HG03460 (cell line): ENCODE measurements at regions not wholly inside any gene's neighbourhood (a gene's known extent, or its start where the extent isn't known, plus 50 kb on each side); places are given as distances from the start of the nearest gene placed in this dataset.
A peak's percentile ranks its signal among the peaks of the same experiment; 100 is the strongest.

ENCODE experiments used
- ATAC-seq: cut with Tn5 transposase; IDR thresholded peaks from one replicate; pipeline ENCODE4 v1.9.1; 2021; ENCODE audit not compliant: unreplicated experiment

DNA sequence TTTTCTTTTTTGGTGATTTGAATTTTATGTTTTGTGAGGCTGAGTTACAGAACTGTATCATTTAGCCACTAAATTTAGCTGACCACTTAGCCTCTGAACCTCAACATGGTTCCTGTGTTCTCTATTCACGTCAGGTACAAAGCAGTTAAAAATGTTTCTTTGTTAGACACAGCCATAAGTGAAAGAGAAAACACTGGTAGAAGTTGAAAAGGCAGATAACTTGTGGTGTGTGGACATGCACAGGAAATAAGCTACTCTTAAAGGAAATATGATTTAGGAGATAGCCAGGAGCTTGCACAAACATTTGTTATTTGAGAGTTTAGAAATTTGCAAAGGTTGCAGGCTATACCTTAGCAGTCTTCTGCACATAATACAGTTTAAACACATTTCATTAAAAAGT lies 171.0 kb upstream of the RPS6KA3 start:
- ATAC-seq, result no peak

- ATAC-seq, result no peak
These were observed 169.2 kb upstream of the RPS6KA3 start for GRCh38 chrX:20435913-20436312.

GRCh38 chrX:20434986-20435385 lies 168.3 kb upstream of the RPS6KA3 start:
- no peak for ATAC-seq

- ATAC-seq, result no peak
These were observed 166.7 kb upstream of the RPS6KA3 start for GRCh38 chrX:20433388-20433775.

GRCh38 chrX:20432746-20433387 lies 166.2 kb upstream of the RPS6KA3 start:
- ATAC-seq, result peak; percentile 64

GRCh38 chrX:20432048-20432447 lies 165.3 kb upstream of the RPS6KA3 start:
- no peak for ATAC-seq

GRCh38 chrX:20431486-20431885 lies 164.8 kb upstream of the RPS6KA3 start:
- no peak for ATAC-seq

DNA sequence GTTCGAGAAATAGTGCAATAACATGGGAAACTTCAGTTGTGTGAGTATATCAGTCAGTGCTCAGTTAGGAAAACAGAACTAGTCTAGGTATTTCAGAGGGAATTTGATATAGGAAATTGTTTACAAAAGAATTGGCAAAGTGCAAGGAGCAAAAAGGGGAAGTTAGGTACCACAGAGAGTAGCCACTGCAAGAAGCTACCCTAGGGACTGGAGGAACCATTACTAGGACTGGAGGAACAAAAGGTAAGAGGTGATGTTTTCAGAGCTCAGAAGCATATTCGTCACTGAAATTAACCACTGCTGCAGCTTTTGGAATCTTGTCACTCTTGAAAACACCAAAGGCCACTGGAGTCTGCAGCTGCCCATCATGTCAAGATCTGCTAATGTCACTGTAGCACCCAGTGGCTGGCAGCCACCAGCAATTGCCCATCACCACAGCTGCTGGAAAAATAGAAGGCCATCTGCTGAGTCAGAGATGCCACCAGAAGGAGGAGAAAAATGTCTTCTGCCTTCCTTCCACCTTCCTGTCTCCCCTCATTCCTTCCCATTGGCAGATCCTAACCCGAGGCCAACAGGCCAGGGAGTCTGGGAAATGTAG lies 160.6 kb upstream of the RPS6KA3 start:
- ATAC-seq, result no peak

GRCh38 chrX:20421697-20422096 lies 155.0 kb upstream of the RPS6KA3 start:
- no peak for ATAC-seq

DNA sequence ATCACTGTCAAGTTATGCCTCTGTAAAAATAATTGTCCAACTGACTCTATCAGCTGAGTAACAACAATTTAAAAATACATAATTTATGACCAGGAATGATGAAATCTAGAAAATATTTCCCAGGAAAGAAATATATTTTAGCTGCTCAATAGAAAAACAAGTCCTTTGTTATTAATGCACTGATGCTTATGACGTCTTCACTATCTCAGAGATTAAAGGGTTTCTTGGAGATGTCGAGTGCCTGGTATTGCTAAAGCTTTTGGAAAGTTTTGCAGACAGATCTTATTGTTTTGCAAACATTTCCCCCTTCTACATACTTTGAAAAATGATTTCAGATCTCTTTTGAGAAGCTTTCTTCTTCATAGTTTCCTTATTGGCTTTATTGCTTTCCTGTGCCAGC lies 154.6 kb upstream of the RPS6KA3 start:
- ATAC-seq, result no peak

- ATAC-seq, result no peak
These were observed 153.3 kb upstream of the RPS6KA3 start for GRCh38 chrX:20420058-20420457.

GRCh38 chrX:20418379-20419150 lies 151.9 kb upstream of the RPS6KA3 start:
- ATAC-seq, result peak; percentile 87

GRCh38 chrX:20414762-20415445 lies 148.2 kb upstream of the RPS6KA3 start:
- no peak for ATAC-seq

- ATAC-seq, result no peak
These were observed 147.4 kb upstream of the RPS6KA3 start for GRCh38 chrX:20414066-20414465.

GRCh38 chrX:20412871-20413486 lies 146.3 kb upstream of the RPS6KA3 start:
- peak; percentile 86 for ATAC-seq

DNA sequence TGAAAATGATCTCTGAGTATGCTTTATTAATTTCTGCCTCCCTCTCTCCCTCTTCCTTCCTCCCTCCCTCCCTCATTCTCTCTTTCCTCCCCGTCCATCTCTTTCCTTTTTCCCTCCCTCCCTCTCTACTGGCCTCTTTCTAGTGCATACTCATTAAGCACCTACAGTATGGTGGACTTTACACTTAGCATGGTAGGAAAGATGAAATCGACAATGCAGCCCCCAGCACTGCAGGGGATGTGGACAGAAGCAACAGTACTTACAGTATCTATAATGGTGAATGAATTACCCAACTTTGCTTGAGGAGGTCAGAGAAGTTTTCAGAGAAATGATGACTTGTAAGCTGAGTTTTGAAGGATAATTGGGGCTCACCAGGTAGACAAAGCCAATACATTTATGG lies 143.8 kb upstream of the RPS6KA3 start:
- no peak for ATAC-seq

DNA sequence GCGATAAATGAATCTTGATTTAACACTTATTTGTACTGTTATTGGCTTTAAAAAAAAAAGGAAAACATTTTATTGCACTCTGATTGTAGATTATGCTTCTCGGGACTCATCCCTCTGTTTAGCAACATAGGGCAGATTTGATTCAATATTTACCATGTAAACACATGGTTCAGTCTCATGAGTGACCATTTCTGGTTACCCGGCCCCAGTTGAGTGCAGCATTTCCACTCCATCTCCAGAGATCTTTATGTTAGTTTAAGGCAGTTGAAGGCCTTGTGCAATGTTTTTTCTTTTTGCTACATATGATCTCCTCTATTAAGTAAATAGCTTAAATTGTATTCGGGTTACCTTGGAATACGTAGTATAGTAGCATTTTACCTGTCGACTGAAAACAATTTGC lies 143.3 kb upstream of the RPS6KA3 start:
- no peak for ATAC-seq

- no peak for ATAC-seq
These were observed 136.2 kb upstream of the RPS6KA3 start for GRCh38 chrX:20402956-20403355.

- ATAC-seq, result no peak
These were observed 133.2 kb upstream of the RPS6KA3 start for GRCh38 chrX:20399728-20400414.

- no peak for ATAC-seq
These were observed 130.9 kb upstream of the RPS6KA3 start for GRCh38 chrX:20397587-20397986.

DNA sequence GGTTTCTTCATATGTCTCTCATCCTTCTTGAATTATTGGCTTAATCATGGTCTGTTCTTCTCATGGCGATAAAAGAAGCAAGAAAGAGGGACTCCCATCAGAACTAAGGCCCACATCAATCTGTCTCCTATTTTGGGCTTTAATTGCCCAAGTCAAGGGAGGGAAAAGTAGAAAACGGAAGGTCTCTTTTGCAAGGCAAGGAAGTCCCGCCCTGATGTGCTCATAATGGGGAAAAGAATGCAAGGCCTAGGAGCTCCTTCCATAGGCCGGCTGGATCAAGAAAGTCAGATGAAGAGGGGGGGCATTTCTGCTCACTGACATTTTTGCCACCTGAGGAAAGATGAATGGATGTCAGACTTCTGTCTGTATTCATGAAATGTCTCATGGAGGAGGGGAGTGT lies 127.7 kb upstream of the RPS6KA3 start:
- ATAC-seq, result no peak
